Keratinocyte (primary cell): ENCODE measurements at regions not wholly inside any gene's neighbourhood (a gene's known extent, or its start where the extent isn't known, plus 50 kb on each side); places are given as distances from the start of the nearest gene placed in this dataset.

ENCODE experiments used
- DNase-seq: peaks from one replicate; pipeline ENCODE4 v3.0.0-alpha.2; 2011; ENCODE audit warnings: low read depth, missing footprints, low spot score
- FAIRE-seq: peaks from 2 replicates; lab custom pipeline; 2011; peaks lifted over from hg19 to GRCh38; lab: Jason Lieb, UNC
- H2AFZ ChIP-seq: 2 replicates; pipeline ENCODE4 v1.6.0; 2012; ENCODE audit warnings: low read length, control low read depth, inconsistent platforms; ENCODE audit not compliant: control insufficient read depth
- H3K27ac ChIP-seq: 2 replicates; pipeline ENCODE4 v1.5.1; 2011; ENCODE audit warnings: low read length; ENCODE audit not compliant: control insufficient read depth, insufficient read depth
- H3K27me3 ChIP-seq: 3 replicates; pipeline ENCODE4 v1.6.0; 2011; ENCODE audit warnings: low read length; ENCODE audit not compliant: control insufficient read depth, insufficient read depth; ENCODE audit errors: extremely low read depth
- H3K36me3 ChIP-seq, 2 experiments: 2 replicates in 1 of 2; 3 replicates in 1 of 2; pipeline ENCODE4 v1.5.1; 2011; ENCODE audit warnings: low read length in 2 of 2, mild to moderate bottlenecking in 1 of 2; ENCODE audit not compliant: control insufficient read depth in 2 of 2, insufficient read depth in 2 of 2; ENCODE audit errors: extremely low read depth in 1 of 2
- H3K4me1 ChIP-seq: 3 replicates; pipeline ENCODE4 v1.5.1; 2011; ENCODE audit warnings: low read length; ENCODE audit not compliant: control insufficient read depth, insufficient read depth; ENCODE audit errors: extremely low read depth
- H3K4me2 ChIP-seq: 3 replicates; pipeline ENCODE4 v1.6.0; 2011; ENCODE audit warnings: low read depth, low read length; ENCODE audit not compliant: control insufficient read depth, insufficient read depth; ENCODE audit errors: extremely low read depth
- H3K4me3 ChIP-seq, 3 experiments: fragments of 200-600 bp in 1 of 3; sonication (generic) in 1 of 3; 2 replicates in 2 of 3; 3 replicates in 1 of 3; pipeline ENCODE4 v1.5.1; 2011 to 2016; ENCODE audit warnings: low read length in 3 of 3, mild to moderate bottlenecking in 3 of 3, control low read depth in 2 of 3, inconsistent platforms in 1 of 3, low read depth in 1 of 3, mixed read lengths in 1 of 3, mixed run types in 1 of 3, moderate library complexity in 1 of 3; ENCODE audit not compliant: control insufficient read depth in 2 of 3, insufficient read depth in 2 of 3; ENCODE audit errors: extremely low read depth in 1 of 3
- H3K79me2 ChIP-seq: 2 replicates; pipeline ENCODE4 v1.6.0; 2012; ENCODE audit warnings: low read length; ENCODE audit not compliant: control insufficient read depth, insufficient read depth
- H3K9ac ChIP-seq: 3 replicates; pipeline ENCODE4 v1.6.0; 2011; ENCODE audit warnings: low read length; ENCODE audit not compliant: control insufficient read depth, insufficient read depth; ENCODE audit errors: extremely low read depth
- H3K9me1 ChIP-seq: 3 replicates; pipeline ENCODE4 v1.6.0; 2011; ENCODE audit warnings: low read length; ENCODE audit not compliant: control insufficient read depth, insufficient read depth; ENCODE audit errors: extremely low read depth
- H3K9me3 ChIP-seq: 2 replicates; pipeline ENCODE4 v1.5.1; 2012; ENCODE audit warnings: low read depth, low read length; ENCODE audit not compliant: control insufficient read depth
- H4K20me1 ChIP-seq: 3 replicates; pipeline ENCODE4 v1.6.0; 2011; ENCODE audit warnings: low read length; ENCODE audit not compliant: control insufficient read depth, insufficient read depth; ENCODE audit errors: extremely low read depth
- EZH2 ChIP-seq: IDR thresholded peaks from one replicate; pipeline ENCODE4 v1.6.1; 2012; ENCODE audit warnings: inconsistent platforms, mild to moderate bottlenecking, low read length, moderate library complexity
- dilution Hi-C: fragments of 300-500 bp; cut with MboI; formaldehyde crosslinking; loops from one replicate; pipeline ENCODE4 v1.7.0; 2020; ENCODE audit warnings: low sequenced_read_pairs; ENCODE audit not compliant: extremely low pct_ligation_motif_present
- TF ChIP-seq, protein P1 (sequence below), 3 experiments: IDR thresholded peaks in 1 of 3; conservative IDR thresholded peaks in 1 of 3; optimal IDR thresholded peaks in 1 of 3; 2 replicates in 2 of 3; 3 replicates in 1 of 3; pipeline versions ENCODE3 to v1.5.1; 2011; ENCODE audit warnings: low read length in 3 of 3, mild to moderate bottlenecking in 3 of 3, moderate library complexity in 2 of 3, control low read depth in 1 of 3, inconsistent platforms in 1 of 3; ENCODE audit not compliant: insufficient read depth in 2 of 3; ENCODE audit errors: extremely low read depth in 1 of 3

DNA sequence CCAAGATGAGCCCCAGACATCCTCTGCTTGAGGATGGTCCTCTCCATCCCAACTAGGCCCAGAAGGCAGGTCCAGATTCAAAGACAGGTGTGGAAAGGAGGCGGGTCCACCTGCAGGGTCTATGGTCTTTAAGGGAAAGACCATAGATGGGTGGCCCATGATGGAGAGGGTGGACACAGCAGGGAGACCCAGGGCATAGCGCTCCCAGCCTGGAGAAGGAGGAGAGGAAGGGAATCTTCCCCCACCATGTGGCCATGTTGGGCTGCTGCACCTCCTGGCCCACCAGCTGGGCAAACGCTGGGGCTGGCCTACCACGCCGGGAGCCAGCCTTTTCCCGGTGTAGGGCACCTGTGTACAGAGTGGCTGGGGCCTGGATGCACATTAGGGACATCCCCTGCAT, 265.2 kb upstream of the TLE3 start:
- DNase-seq (no peak), FAIRE-seq (no peak)
- Histone ChIP-seq H3K36me3 (no peaks in the 10 kb centered on the region), H3K4me1 (no peaks in the 10 kb centered on the region), H2AFZ (no peak overlapping the region), H3K27me3 (peaks cover 20% of the 10 kb centered on the region), H3K4me2 (no peak overlapping the region), H3K4me3 (no peak overlapping the region), H3K9me3 (no peaks in the 10 kb centered on the region), H3K9ac (no peak overlapping the region), H3K9me1 (no peaks in the 10 kb centered on the region), H4K20me1 (no peaks in the 10 kb centered on the region), H3K79me2 (no peaks in the 10 kb centered on the region), H3K27ac (no peak overlapping the region)
- no peak for TF ChIP-seq EZH2
- TF ChIP-seq, protein P1, sequence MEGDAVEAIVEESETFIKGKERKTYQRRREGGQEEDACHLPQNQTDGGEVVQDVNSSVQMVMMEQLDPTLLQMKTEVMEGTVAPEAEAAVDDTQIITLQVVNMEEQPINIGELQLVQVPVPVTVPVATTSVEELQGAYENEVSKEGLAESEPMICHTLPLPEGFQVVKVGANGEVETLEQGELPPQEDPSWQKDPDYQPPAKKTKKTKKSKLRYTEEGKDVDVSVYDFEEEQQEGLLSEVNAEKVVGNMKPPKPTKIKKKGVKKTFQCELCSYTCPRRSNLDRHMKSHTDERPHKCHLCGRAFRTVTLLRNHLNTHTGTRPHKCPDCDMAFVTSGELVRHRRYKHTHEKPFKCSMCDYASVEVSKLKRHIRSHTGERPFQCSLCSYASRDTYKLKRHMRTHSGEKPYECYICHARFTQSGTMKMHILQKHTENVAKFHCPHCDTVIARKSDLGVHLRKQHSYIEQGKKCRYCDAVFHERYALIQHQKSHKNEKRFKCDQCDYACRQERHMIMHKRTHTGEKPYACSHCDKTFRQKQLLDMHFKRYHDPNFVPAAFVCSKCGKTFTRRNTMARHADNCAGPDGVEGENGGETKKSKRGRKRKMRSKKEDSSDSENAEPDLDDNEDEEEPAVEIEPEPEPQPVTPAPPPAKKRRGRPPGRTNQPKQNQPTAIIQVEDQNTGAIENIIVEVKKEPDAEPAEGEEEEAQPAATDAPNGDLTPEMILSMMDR (optimal IDR thresholded peaks at IDR 0.05 in 1 of 3, IDR thresholded peaks at IDR 0.05 in 1 of 3, conservative IDR thresholded peaks at IDR 0.05 in 1 of 3; ENCODE audit: extremely low read depth in 1 of 3, insufficient read depth in 2 of 3, low read length in 3 of 3): peak; percentile 38 to 82 (median 61)
- dilution Hi-C loops: no loop called here

DNA sequence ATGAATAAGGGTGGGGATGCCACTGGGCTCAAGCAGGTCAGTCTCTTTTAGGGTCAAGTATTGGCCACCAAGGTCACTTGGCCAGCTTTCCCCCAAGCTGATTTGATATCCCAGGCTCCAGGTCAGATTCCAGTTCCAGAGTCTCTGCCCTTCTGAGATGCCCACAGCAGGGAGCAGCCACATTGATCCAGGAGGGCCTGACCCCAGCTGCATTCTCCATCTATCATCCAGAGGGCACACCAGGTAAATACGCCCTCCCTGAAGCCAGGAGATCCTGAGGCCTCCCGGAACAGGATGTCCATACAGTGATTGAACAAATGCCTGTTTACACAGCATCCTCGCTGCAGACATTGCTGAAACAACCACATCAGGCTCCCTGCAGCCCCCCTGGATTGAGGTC, 264.6 kb upstream of the TLE3 start:
- Histone ChIP-seq H3K4me2 (no peak overlapping the region), H3K9me1 (no peaks in the 10 kb centered on the region), H3K4me1 (no peaks in the 10 kb centered on the region), H2AFZ (no peak overlapping the region), H3K36me3 (no peaks in the 10 kb centered on the region), H4K20me1 (no peaks in the 10 kb centered on the region), H3K9me3 (no peaks in the 10 kb centered on the region), H3K27ac (no peak overlapping the region), H3K4me3 (no peak overlapping the region), H3K9ac (no peak overlapping the region), H3K79me2 (no peaks in the 10 kb centered on the region), H3K27me3 (peaks cover 23% of the 10 kb centered on the region)
- dilution Hi-C loops: no loop called here
- DNase-seq (no peak), FAIRE-seq (no peak)
- TF ChIP-seq, protein P1 (optimal IDR thresholded peaks at IDR 0.05 in 1 of 3, IDR thresholded peaks at IDR 0.05 in 1 of 3, conservative IDR thresholded peaks at IDR 0.05 in 1 of 3; ENCODE audit: extremely low read depth in 1 of 3, insufficient read depth in 2 of 3, low read length in 3 of 3): no peak
- no peak for TF ChIP-seq EZH2
